Muscle of leg (tissue), 3 donors: ENCODE measurements at regions not wholly inside any gene's neighbourhood (a gene's known extent, or its start where the extent isn't known, plus 50 kb on each side); places are given as distances from the start of the nearest gene placed in this dataset.

Experiments
- DNase-seq: peaks from one replicate; pipeline ENCODE4 v3.0.0; 2013
- H3K27ac ChIP-seq: one replicate; pipeline ENCODE4 v1.5.1; 2013; ENCODE audit warnings: mild to moderate bottlenecking, low read length, control low read depth
- H3K27me3 ChIP-seq: one replicate; pipeline ENCODE4 v1.6.1; 2013; ENCODE audit warnings: low read length; ENCODE audit not compliant: control insufficient read depth, insufficient read depth
- H3K36me3 ChIP-seq: one replicate; pipeline ENCODE4 v1.6.1; 2013; ENCODE audit warnings: low read length; ENCODE audit not compliant: control insufficient read depth, insufficient read depth
- H3K4me1 ChIP-seq: one replicate; pipeline ENCODE4 v1.6.1; 2013; ENCODE audit warnings: low read length; ENCODE audit not compliant: control insufficient read depth, insufficient read depth
- H3K4me3 ChIP-seq: one replicate; pipeline ENCODE4 v1.5.1; 2013; ENCODE audit warnings: low read length, control low read depth
- H3K9me3 ChIP-seq: replicated peaks from 2 replicates; pipeline ENCODE4 v1.6.1; 2013; ENCODE audit warnings: low read depth, low read length; ENCODE audit not compliant: control insufficient read depth
- WGBS: methylation state at CpG from one replicate; pipeline ENCODE4 v1.1.5; 2013; ENCODE audit warnings: missing lambda C conversion rate; ENCODE audit not compliant: insufficient coverage; 5-methylcytosine and 5-hydroxymethylcytosine counted together

GRCh38 chr3:178001670-178002101 lies 534.5 kb upstream of the KCNMB2 start:
- no peak for DNase-seq
- H3K4me1 ChIP-seq, result no peaks in the 10 kb centered on the region
- H3K36me3 ChIP-seq, result no peaks in the 10 kb centered on the region
- H3K4me3 ChIP-seq, result no peak overlapping the region
- H3K27ac ChIP-seq, result no peak overlapping the region
- WGBS, result no CpG with 5 or more reads among the region's 1 CpG
- no peaks in the 10 kb centered on the region for H3K27me3 ChIP-seq
- H3K9me3 ChIP-seq, result no peaks in the 10 kb centered on the region

- H3K36me3 ChIP-seq, result no peaks in the 10 kb centered on the region
- no peak overlapping the region for H3K27ac ChIP-seq
- H3K4me1 ChIP-seq, result no peaks in the 10 kb centered on the region
- no peaks in the 10 kb centered on the region for H3K27me3 ChIP-seq
- no peak overlapping the region for H3K4me3 ChIP-seq
- DNase-seq, result no peak
- H3K9me3 ChIP-seq, result no peaks in the 10 kb centered on the region
Measured at GRCh38 chr3:178002113-178002512, 534.1 kb upstream of the KCNMB2 start.

GRCh38 chr3:178003756-178004155 lies 532.5 kb upstream of the KCNMB2 start:
- Histone ChIP-seq H3K9me3 (no peaks in the 10 kb centered on the region), H3K4me3 (no peak overlapping the region), H3K4me1 (no peaks in the 10 kb centered on the region), H3K27me3 (no peaks in the 10 kb centered on the region), H3K27ac (no peak overlapping the region), H3K36me3 (no peaks in the 10 kb centered on the region)
- WGBS, result no CpG with 5 or more reads among the region's 2 CpGs
- no peak for DNase-seq

- no CpG with 5 or more reads among the region's 1 CpG for WGBS
- H3K9me3 ChIP-seq, result no peaks in the 10 kb centered on the region
- no peaks in the 10 kb centered on the region for H3K4me1 ChIP-seq
- no peaks in the 10 kb centered on the region for H3K27me3 ChIP-seq
- H3K27ac ChIP-seq, result no peak overlapping the region
- no peak overlapping the region for H3K4me3 ChIP-seq
- DNase-seq, result no peak
- no peaks in the 10 kb centered on the region for H3K36me3 ChIP-seq
Measured at GRCh38 chr3:178005961-178006360, 530.3 kb upstream of the KCNMB2 start.

- Histone ChIP-seq H3K36me3 (no peaks in the 10 kb centered on the region), H3K4me3 (no peak overlapping the region), H3K4me1 (no peaks in the 10 kb centered on the region), H3K27ac (no peak overlapping the region), H3K9me3 (no peaks in the 10 kb centered on the region), H3K27me3 (no peaks in the 10 kb centered on the region)
- DNase-seq, result no peak
- no CpG with 5 or more reads among the region's 2 CpGs for WGBS
Measured at GRCh38 chr3:178010306-178010705, 525.9 kb upstream of the KCNMB2 start.

- no peaks in the 10 kb centered on the region for H3K27me3 ChIP-seq
- H3K36me3 ChIP-seq, result no peaks in the 10 kb centered on the region
- no CpG with 5 or more reads among the region's 4 CpGs for WGBS
- H3K27ac ChIP-seq, result no peak overlapping the region
- no peaks in the 10 kb centered on the region for H3K4me1 ChIP-seq
- H3K4me3 ChIP-seq, result no peak overlapping the region
- no peaks in the 10 kb centered on the region for H3K9me3 ChIP-seq
- DNase-seq, result no peak
Measured at GRCh38 chr3:178019645-178020044, 516.6 kb upstream of the KCNMB2 start.

GRCh38 chr3:178022599-178022998 lies 513.6 kb upstream of the KCNMB2 start:
- no peak for DNase-seq
- Histone ChIP-seq H3K4me1 (no peaks in the 10 kb centered on the region), H3K9me3 (no peaks in the 10 kb centered on the region), H3K27ac (no peak overlapping the region), H3K4me3 (no peak overlapping the region), H3K27me3 (no peaks in the 10 kb centered on the region), H3K36me3 (no peaks in the 10 kb centered on the region)
- no CpG with 5 or more reads among the region's 1 CpG for WGBS

- Histone ChIP-seq H3K27ac (no peak overlapping the region), H3K4me1 (no peaks in the 10 kb centered on the region), H3K9me3 (no peaks in the 10 kb centered on the region), H3K27me3 (no peaks in the 10 kb centered on the region), H3K4me3 (no peak overlapping the region), H3K36me3 (no peaks in the 10 kb centered on the region)
- no peak for DNase-seq
- no CpG with 5 or more reads among the region's 1 CpG for WGBS
Measured at GRCh38 chr3:178028933-178029332, 507.3 kb upstream of the KCNMB2 start.

- Histone ChIP-seq H3K9me3 (no peaks in the 10 kb centered on the region), H3K4me1 (no peaks in the 10 kb centered on the region), H3K27me3 (no peaks in the 10 kb centered on the region), H3K36me3 (no peaks in the 10 kb centered on the region), H3K4me3 (no peak overlapping the region), H3K27ac (no peak overlapping the region)
- no CpG with 5 or more reads among the region's 4 CpGs for WGBS
- no peak for DNase-seq
Measured at GRCh38 chr3:178036451-178037144, 499.6 kb upstream of the KCNMB2 start.

GRCh38 chr3:178041931-178042330 lies 494.3 kb upstream of the KCNMB2 start:
- peak overlapping the region; percentile 57 for H3K27ac ChIP-seq
- DNase-seq, result no peak
- H3K36me3 ChIP-seq, result no peaks in the 10 kb centered on the region
- H3K27me3 ChIP-seq, result no peaks in the 10 kb centered on the region
- no peak overlapping the region for H3K4me3 ChIP-seq
- H3K9me3 ChIP-seq, result no peaks in the 10 kb centered on the region
- H3K4me1 ChIP-seq, result peaks cover 3% of the 10 kb centered on the region

GRCh38 chr3:178042376-178042775 lies 493.9 kb upstream of the KCNMB2 start:
- no peaks in the 10 kb centered on the region for H3K36me3 ChIP-seq
- H3K27ac ChIP-seq, result peak overlapping the region; percentile 57
- H3K4me1 ChIP-seq, result peaks cover 3% of the 10 kb centered on the region
- peak; percentile 64 for DNase-seq
- no peaks in the 10 kb centered on the region for H3K9me3 ChIP-seq
- no peak overlapping the region for H3K4me3 ChIP-seq
- WGBS, result 72% methylated on average over 2 of the region's 3 CpGs
- H3K27me3 ChIP-seq, result no peaks in the 10 kb centered on the region
